ENCODE measurements at regions not wholly inside any gene's neighbourhood (a gene's known extent, or its start where the extent isn't known, plus 50 kb on each side); places are given as distances from the start of the nearest gene placed in this dataset.

GRCh38 chr1:67564193-67564592, 120.8 kb upstream of the GADD45A start:
- H3K9ac ChIP-seq (ENCODE audit: control insufficient read depth, insufficient read depth, low read length): no peak overlapping the region
- no peaks in the 10 kb centered on the region for H3K27me3 ChIP-seq (replicated peaks in 1 of 2; ENCODE audit: control insufficient read depth in 2 of 2, insufficient read depth in 2 of 2, low read length in 1 of 2)
- CTCF ChIA-PET: interaction anchor here (0.7 to 11.5 kb wide), 3 partner anchors 9 to 201 kb away, joined by 3 to 227 read pairs (median 4); no protein-coding TSS in a partner anchor
- no TSS peak for BruUV-seq (replicated peaks)
- in situ Hi-C loops (cut with MboI): no loop called here
- no peak for FAIRE-seq
- H3K9me3 ChIP-seq (replicated peaks; ENCODE audit: control insufficient read depth, insufficient read depth, low read length): no peaks in the 10 kb centered on the region; the same call in 2 of the 3 replicates
- no peaks in the 10 kb centered on the region for H3K79me2 ChIP-seq (ENCODE audit: control insufficient read depth, insufficient read depth, low read length)
- no peak overlapping the region for H3K27ac ChIP-seq (ENCODE audit: control insufficient read depth, insufficient read depth)
- no peaks in the 10 kb centered on the region for H3K36me3 ChIP-seq (ENCODE audit: control insufficient read depth in 2 of 2, insufficient read depth in 2 of 2, low read length in 1 of 2)
- no peak for DNase-seq (ENCODE audit: low read depth, low spot score)
- RAD21 ChIA-PET (ENCODE audit: unreplicated experiment): interaction anchor here (6.1 kb wide), 1 partner anchor 197 kb away, joined by 86 read pairs; no protein-coding TSS in a partner anchor
- H3K4me3 ChIP-seq: no peak overlapping the region
- H3K4me2 ChIP-seq (ENCODE audit: control insufficient read depth, insufficient read depth): no peak overlapping the region
- peak; percentile 17; the same call in 1 of the 3 replicates for ATAC-seq
- 25% methylated on average over 8 of the region's 8 CpGs for WGBS (ENCODE audit: insufficient coverage, insufficient replicate concordance, low lambda C conversion rate, missing lambda C conversion rate)
- POLR2A ChIA-PET: no interaction called here
- H4K20me1 ChIP-seq (ENCODE audit: control insufficient read depth, insufficient read depth): no peaks in the 10 kb centered on the region
- no peak overlapping the region; the same call in 1 of the 2 replicates for H2AFZ ChIP-seq (ENCODE audit: control insufficient read depth, low read depth, low read length)
- intact Hi-C loops (cut with micrococcal nuclease; ENCODE audit: unreplicated experiment): no loop called here
- H3K4me1 ChIP-seq (ENCODE audit: control insufficient read depth, insufficient read depth, low read length): no peaks in the 10 kb centered on the region; the same call in 1 of the 2 replicates
- SMC1A ChIA-PET (ENCODE audit: uncharacterized antibody, unreplicated experiment): interaction anchor here (0.6 to 11.5 kb wide), 4 partner anchors 29 to 194 kb away, joined by 3 to 205 read pairs (median 4); no protein-coding TSS in a partner anchor
- TF ChIP-seq RUNX3 (IDR thresholded peaks at IDR 0.05; ENCODE audit: low read length) (no peak), RELA (IDR thresholded peaks at IDR 0.05; ENCODE audit: borderline replicate concordance, partially characterized antibody) (no peak), BHLHE40 (IDR thresholded peaks at IDR 0.05; ENCODE audit: borderline replicate concordance in 1 of 2, low read depth in 2 of 2, low read length in 1 of 2) (0 out of 4 replicates have a peak, but pooled peaks of 1 of the 2 experiments have one; percentile 19), IKZF1 (conservative IDR thresholded peaks at IDR 0.05) (peak; percentile 27; the same call in 1 of the 2 replicates), GATAD2B (conservative IDR thresholded peaks at IDR 0.05; ENCODE audit: low read depth) (no peak)

- intact Hi-C loops (cut with micrococcal nuclease; ENCODE audit: unreplicated experiment) (no loop called here), in situ Hi-C loops (cut with MboI) (no loop called here)
- Histone ChIP-seq H3K79me2 (ENCODE audit: control insufficient read depth, insufficient read depth, low read length) (no peaks in the 10 kb centered on the region), H3K4me2 (ENCODE audit: control insufficient read depth, insufficient read depth) (no peak overlapping the region), H3K9me3 (replicated peaks; ENCODE audit: control insufficient read depth, insufficient read depth, low read length) (no peaks in the 10 kb centered on the region; the same call in 2 of the 3 replicates), H3K9ac (ENCODE audit: control insufficient read depth, insufficient read depth, low read length) (no peak overlapping the region), H2AFZ (ENCODE audit: control insufficient read depth, low read depth, low read length) (no peak overlapping the region), H3K4me1 (ENCODE audit: control insufficient read depth, insufficient read depth, low read length) (no peaks in the 10 kb centered on the region; the same call in 1 of the 2 replicates), H3K4me3 (no peak overlapping the region), H3K36me3 (ENCODE audit: control insufficient read depth in 2 of 2, insufficient read depth in 2 of 2, low read length in 1 of 2) (no peaks in the 10 kb centered on the region), H3K27ac (ENCODE audit: control insufficient read depth, insufficient read depth) (no peak overlapping the region), H4K20me1 (ENCODE audit: control insufficient read depth, insufficient read depth) (no peaks in the 10 kb centered on the region), H3K27me3 (replicated peaks in 1 of 2; ENCODE audit: control insufficient read depth in 2 of 2, insufficient read depth in 2 of 2, low read length in 1 of 2) (0 out of 4 replicates have a peak, but pooled peaks cover 0 to 2% of the 10 kb centered on the region in 2 experiments)
- ChIA-PET POLR2A (no interaction called here), RAD21 (ENCODE audit: unreplicated experiment) (interaction anchor here (0.6 to 2.7 kb wide), 4 partner anchors 31 to 319 kb away, joined by 3 to 14 read pairs (median 4); no protein-coding TSS in a partner anchor), CTCF (interaction anchor here (1.2 to 2.0 kb wide), 2 partner anchors 194 to 368 kb away, joined by 4 to 9 read pairs; no protein-coding TSS in a partner anchor), SMC1A (ENCODE audit: uncharacterized antibody, unreplicated experiment) (interaction anchor here (0.7 to 1.4 kb wide), 5 partner anchors 9 to 193 kb away, joined by 3 to 6 read pairs (median 3); no protein-coding TSS in a partner anchor)
- DNase-seq (ENCODE audit: low read depth, low spot score) (no peak), FAIRE-seq (no peak), ATAC-seq (no peak)
- 13% methylated on average over 2 of the region's 2 CpGs for WGBS (ENCODE audit: insufficient coverage, insufficient replicate concordance, low lambda C conversion rate, missing lambda C conversion rate)
- no TSS peak for BruUV-seq (replicated peaks)
- TF ChIP-seq EP300 (IDR thresholded peaks at IDR 0.05; ENCODE audit: borderline replicate concordance in 1 of 2, control insufficient read depth in 1 of 2, low read depth in 2 of 2, low read length in 2 of 2) (no peak), E4F1 (IDR thresholded peaks at IDR 0.05; ENCODE audit: borderline replicate concordance, partially characterized antibody) (no peak), ZNF592 (IDR thresholded peaks at IDR 0.05) (no peak), RBBP5 (conservative IDR thresholded peaks at IDR 0.05) (no peak)
Measured at GRCh38 chr1:67566803-67567377, 118.1 kb upstream of the GADD45A start.

Data from GM12878 (cell line).